Colonic mucosa (tissue), 4 donors: ENCODE measurements at regions not wholly inside any gene's neighbourhood (a gene's known extent, or its start where the extent isn't known, plus 50 kb on each side); places are given as distances from the start of the nearest gene placed in this dataset.
"Not testable (repeated sequence)": the region's sequence is repeated elsewhere in the genome, so short reads cannot be mapped to it uniquely, and the experiment has no call there.

ENCODE experiments used
- DNase-seq: peaks from one replicate; pipeline ENCODE4 v3.0.0-alpha.2; 2020
- H3K27ac ChIP-seq: fragments of 200-600 bp; one replicate; pipeline ENCODE4 v1.8.0; 2021
- H3K27me3 ChIP-seq: fragments of 200-600 bp; one replicate; pipeline ENCODE4 v1.8.0; 2021
- H3K36me3 ChIP-seq: fragments of 200-600 bp; one replicate; pipeline ENCODE4 v1.8.0; 2021
- H3K4me1 ChIP-seq: fragments of 200-600 bp; one replicate; pipeline ENCODE4 v1.8.0; 2021; ENCODE audit warnings: mild to moderate bottlenecking
- H3K4me3 ChIP-seq: fragments of 200-600 bp; one replicate; pipeline ENCODE4 v1.8.0; 2021
- H3K9ac ChIP-seq, 2 donors: one replicate each; pipeline ENCODE4 v1.7.0; 2013; ENCODE audit warnings: control low read depth in 2 of 2, low read depth in 2 of 2, low read length in 2 of 2
- H3K9me3 ChIP-seq: fragments of 200-600 bp; one replicate; pipeline ENCODE4 v1.8.0; 2021
- intact Hi-C: fragments of 100-400 bp; cut with DNase I; formaldehyde crosslinking; loops from one replicate; pipeline ENCODE4 v1.14.1; 2022
- TF ChIP-seq, protein P1 (sequence below): fragments of 200-600 bp; IDR thresholded peaks from one replicate; pipeline ENCODE4 v1.8.0; 2022; ENCODE audit warnings: antibody characterized with exemption, mild to moderate bottlenecking
- donor health status: healthy.
- donor health status: DM: no; HTN: no; CAD: no.
- donor health status: DM: no; HTN: no; CAD: no.

GRCh38 chr18:73340135-73340977, 472.6 kb upstream of the NETO1 start:
- H3K4me1 ChIP-seq: no peaks in the 10 kb centered on the region
- H3K27me3 ChIP-seq: no peaks in the 10 kb centered on the region
- H3K9me3 ChIP-seq: no peaks in the 10 kb centered on the region
- no peaks in the 10 kb centered on the region for H3K36me3 ChIP-seq
- H3K9ac ChIP-seq: no peak overlapping the region
- no peak for DNase-seq
- no peak overlapping the region for H3K27ac ChIP-seq
- TF ChIP-seq, protein P1, sequence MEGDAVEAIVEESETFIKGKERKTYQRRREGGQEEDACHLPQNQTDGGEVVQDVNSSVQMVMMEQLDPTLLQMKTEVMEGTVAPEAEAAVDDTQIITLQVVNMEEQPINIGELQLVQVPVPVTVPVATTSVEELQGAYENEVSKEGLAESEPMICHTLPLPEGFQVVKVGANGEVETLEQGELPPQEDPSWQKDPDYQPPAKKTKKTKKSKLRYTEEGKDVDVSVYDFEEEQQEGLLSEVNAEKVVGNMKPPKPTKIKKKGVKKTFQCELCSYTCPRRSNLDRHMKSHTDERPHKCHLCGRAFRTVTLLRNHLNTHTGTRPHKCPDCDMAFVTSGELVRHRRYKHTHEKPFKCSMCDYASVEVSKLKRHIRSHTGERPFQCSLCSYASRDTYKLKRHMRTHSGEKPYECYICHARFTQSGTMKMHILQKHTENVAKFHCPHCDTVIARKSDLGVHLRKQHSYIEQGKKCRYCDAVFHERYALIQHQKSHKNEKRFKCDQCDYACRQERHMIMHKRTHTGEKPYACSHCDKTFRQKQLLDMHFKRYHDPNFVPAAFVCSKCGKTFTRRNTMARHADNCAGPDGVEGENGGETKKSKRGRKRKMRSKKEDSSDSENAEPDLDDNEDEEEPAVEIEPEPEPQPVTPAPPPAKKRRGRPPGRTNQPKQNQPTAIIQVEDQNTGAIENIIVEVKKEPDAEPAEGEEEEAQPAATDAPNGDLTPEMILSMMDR: no peak
- no peak overlapping the region for H3K4me3 ChIP-seq
- intact Hi-C loops: no loop called here

GRCh38 chr18:73331212-73331772, 463.5 kb upstream of the NETO1 start:
- TF ChIP-seq, protein P1: no peak
- H3K9ac ChIP-seq: no peak overlapping the region
- no peak for DNase-seq
- no peak overlapping the region for H3K4me3 ChIP-seq
- no peaks in the 10 kb centered on the region for H3K36me3 ChIP-seq
- intact Hi-C loops: no loop called here
- no peaks in the 10 kb centered on the region for H3K9me3 ChIP-seq
- H3K27ac ChIP-seq: no peak overlapping the region
- no peaks in the 10 kb centered on the region for H3K27me3 ChIP-seq
- no peaks in the 10 kb centered on the region for H3K4me1 ChIP-seq

- H3K4me1 ChIP-seq, H3K36me3 ChIP-seq, H3K4me3 ChIP-seq, H3K27me3 ChIP-seq, H3K9me3 ChIP-seq, DNase-seq, H3K27ac ChIP-seq, H3K9ac ChIP-seq, intact Hi-C loops: not testable (repeated sequence)
These were observed 462.3 kb upstream of the NETO1 start for GRCh38 chr18:73330106-73330505.

- H3K9ac ChIP-seq, H3K36me3 ChIP-seq: not testable (repeated sequence)
These were observed 456.5 kb upstream of the NETO1 start for GRCh38 chr18:73324187-73324831.

DNA sequence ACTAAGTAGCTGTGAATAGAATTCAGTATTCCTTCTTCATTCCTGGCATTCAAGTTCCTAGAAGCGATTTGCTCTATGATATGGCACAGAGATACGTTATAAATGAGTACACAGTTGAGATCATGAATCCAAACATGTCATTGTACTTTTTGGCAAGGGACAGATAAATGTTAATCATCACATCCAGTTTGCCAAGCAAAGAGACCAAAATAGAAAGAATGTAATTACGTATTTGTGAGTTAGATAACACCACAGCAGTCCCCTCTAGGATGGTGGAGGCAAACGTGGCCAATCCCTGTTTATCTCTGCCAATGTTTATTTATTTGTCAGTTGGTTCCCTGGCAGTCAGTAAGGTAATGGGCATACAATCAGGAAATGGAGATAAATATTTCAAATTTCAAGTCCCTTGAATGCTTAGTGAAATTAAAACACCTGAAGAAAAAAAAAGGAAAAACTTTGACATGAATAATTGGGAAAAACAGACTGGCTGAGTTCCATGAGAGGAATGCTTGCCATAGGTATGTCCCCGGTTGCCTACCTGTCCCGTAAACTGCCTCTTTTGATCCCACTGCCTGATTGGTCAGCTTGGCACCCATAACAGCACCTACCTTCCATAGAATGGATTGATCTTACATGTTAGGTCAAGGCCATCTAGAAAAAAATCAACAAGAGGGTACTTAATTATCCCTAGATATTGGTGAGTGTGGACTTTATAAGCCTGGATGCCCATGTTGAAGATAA, 451.1 kb upstream of the NETO1 start:
- H3K27me3 ChIP-seq: no peaks in the 10 kb centered on the region
- DNase-seq: no peak
- intact Hi-C loops: no loop called here
- H3K9ac ChIP-seq: no peak overlapping the region
- H3K9me3 ChIP-seq: no peaks in the 10 kb centered on the region
- no peak overlapping the region for H3K4me3 ChIP-seq
- H3K36me3 ChIP-seq: no peaks in the 10 kb centered on the region
- H3K27ac ChIP-seq: no peak overlapping the region
- H3K4me1 ChIP-seq: no peaks in the 10 kb centered on the region
- TF ChIP-seq, protein P1: no peak

More at GRCh38 chr18:73324187-73324831, 456.5 kb upstream of the NETO1 start:
- H3K4me1 ChIP-seq, H3K27me3 ChIP-seq, H3K27ac ChIP-seq, H3K9me3 ChIP-seq, intact Hi-C loops, DNase-seq, H3K4me3 ChIP-seq: not testable (repeated sequence)

DNA sequence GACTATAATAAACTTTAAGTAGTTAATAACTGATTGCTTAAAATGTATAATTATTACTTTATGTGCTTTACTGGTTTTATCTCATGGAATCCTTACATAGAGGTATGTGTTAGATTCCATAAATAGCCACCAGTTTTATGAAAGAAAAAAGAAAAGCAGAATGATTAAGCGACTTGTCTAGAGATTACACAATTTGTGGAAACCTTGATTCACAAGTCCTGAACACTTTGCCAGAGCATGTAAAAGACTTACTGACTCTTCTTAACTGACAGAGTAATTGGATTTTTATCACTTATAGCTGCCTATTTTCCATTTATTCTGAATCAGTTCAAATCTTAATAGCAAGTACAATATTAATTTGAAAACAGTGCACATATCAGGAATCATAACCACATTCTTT, 448.7 kb upstream of the NETO1 start:
- Histone ChIP-seq H3K27ac (no peak overlapping the region), H3K9ac (no peak overlapping the region), H3K4me1 (no peaks in the 10 kb centered on the region), H3K4me3 (no peak overlapping the region), H3K27me3 (no peaks in the 10 kb centered on the region), H3K36me3 (no peaks in the 10 kb centered on the region), H3K9me3 (no peaks in the 10 kb centered on the region)
- intact Hi-C loops: no loop called here
- no peak for DNase-seq
- TF ChIP-seq, protein P1: no peak
